Left lung (tissue), 4 donors: ENCODE measurements at regions not wholly inside any gene's neighbourhood (a gene's known extent, or its start where the extent isn't known, plus 50 kb on each side); places are given as distances from the start of the nearest gene placed in this dataset.
"Not testable (repeated sequence)": the region's sequence is repeated elsewhere in the genome, so short reads cannot be mapped to it uniquely, and the experiment has no call there.

ENCODE experiments used
- ATAC-seq: fragments of 200-7000 bp; cut with Tn5 transposase; one replicate; pipeline ENCODE4 v1.9.1; 2020; ENCODE audit warnings: moderate library complexity
- DNase-seq, 4 donors: peaks; one replicate each; pipeline ENCODE4 v3.0.0-alpha.2; 2013 to 2020
- H3K27ac ChIP-seq, 2 donors: fragments of 200-600 bp; sonication (generic) in 1 of 2; one replicate each; pipeline versions ENCODE4 v1.5.0 to v1.8.0; 2020 to 2021
- H3K27me3 ChIP-seq, 2 donors: fragments of 200-600 bp; sonication (generic) in 1 of 2; one replicate each; pipeline versions ENCODE4 v1.5.0 to v1.8.0; 2020 to 2021
- H3K36me3 ChIP-seq, 2 donors: fragments of 200-600 bp; sonication (generic) in 1 of 2; one replicate each; pipeline versions ENCODE4 v1.5.0 to v1.8.0; 2020 to 2021
- H3K4me1 ChIP-seq, 2 donors: fragments of 200-600 bp; one replicate each; pipeline ENCODE4 v1.8.0; 2021
- H3K4me3 ChIP-seq, 2 donors: fragments of 200-600 bp; sonication (generic) in 1 of 2; one replicate each; pipeline versions ENCODE4 v1.5.0 to v1.8.0; 2020 to 2021; ENCODE audit warnings: mild to moderate bottlenecking in 1 of 2
- H3K9me3 ChIP-seq, 2 donors: fragments of 200-600 bp; sonication (generic) in 1 of 2; one replicate each; pipeline versions ENCODE4 v1.5.0 to v1.8.0; 2020 to 2021
- CTCF ChIP-seq, 2 donors: fragments of 200-600 bp; sonication (generic) in 1 of 2; IDR thresholded peaks; one replicate each; pipeline versions ENCODE4 v1.5.0 to v1.8.0; 2021; ENCODE audit warnings: antibody characterized with exemption in 2 of 2
- intact Hi-C, 2 donors: fragments of 100-400 bp; cut with DNase I; formaldehyde crosslinking; loops; one replicate each; pipeline versions ENCODE4 v1.11.2 to v1.14.2; 2022
- donor health status: DM: no; HTN: yes; CAD: no.
- donor health status: DM: no; HTN: no; CAD: no.

DNA sequence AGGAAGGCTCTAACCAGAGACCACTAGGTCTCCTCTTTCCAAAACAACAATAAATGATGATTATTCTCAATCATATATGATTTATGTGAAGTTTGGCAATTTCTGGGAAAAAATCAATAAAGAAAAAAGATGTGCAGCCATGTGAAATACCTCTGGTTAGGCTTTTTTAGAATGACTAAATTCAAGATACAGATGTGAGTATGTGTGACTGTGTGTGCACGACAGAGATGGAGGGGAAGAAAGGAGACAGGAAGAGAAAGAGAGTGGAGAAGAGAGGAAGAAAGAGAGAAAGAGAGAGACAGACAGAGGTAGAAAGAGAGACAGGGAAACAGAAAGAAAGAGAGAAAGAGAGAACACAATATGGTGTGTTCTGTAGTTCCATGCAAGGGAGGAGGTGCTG lies 558.6 kb upstream of the CDH5 start:
- no peak for ATAC-seq
- no peaks in the 10 kb centered on the region for H3K4me1 ChIP-seq
- intact Hi-C loops, result no loop called here
- no peak for DNase-seq
- no peak overlapping the region for H3K27ac ChIP-seq
- no peak overlapping the region for H3K4me3 ChIP-seq
- no peaks in the 10 kb centered on the region for H3K36me3 ChIP-seq
- H3K27me3 ChIP-seq, result no peaks in the 10 kb centered on the region
- H3K9me3 ChIP-seq, result no peaks in the 10 kb centered on the region
- no peak for TF ChIP-seq CTCF (IDR thresholded peaks at IDR 0.05)

DNA sequence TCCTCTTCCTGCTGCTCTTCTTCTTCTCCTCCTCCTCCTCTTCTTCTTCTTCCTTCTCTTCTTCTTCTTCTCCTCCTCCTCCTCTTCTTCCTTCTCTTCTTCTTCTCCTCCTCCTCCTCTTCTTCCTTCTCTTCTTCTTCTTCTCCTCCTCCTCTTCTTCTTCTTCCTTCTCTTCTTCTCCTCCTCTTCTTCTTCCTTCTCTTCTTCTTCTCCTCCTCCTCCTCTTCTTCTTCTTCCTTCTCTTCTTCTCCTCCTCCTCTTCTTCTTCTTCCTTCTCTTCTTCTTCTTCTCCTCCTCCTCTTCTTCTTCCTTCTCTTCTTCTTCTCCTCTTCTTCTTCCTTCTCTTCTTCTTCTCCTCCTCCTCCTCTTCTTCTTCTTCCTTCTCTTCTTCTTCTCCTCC lies 560.8 kb upstream of the CDH5 start:
- H3K9me3 ChIP-seq, H3K4me1 ChIP-seq, H3K27me3 ChIP-seq, ATAC-seq, intact Hi-C loops, H3K27ac ChIP-seq, DNase-seq, H3K4me3 ChIP-seq, H3K36me3 ChIP-seq: not testable (repeated sequence)

DNA sequence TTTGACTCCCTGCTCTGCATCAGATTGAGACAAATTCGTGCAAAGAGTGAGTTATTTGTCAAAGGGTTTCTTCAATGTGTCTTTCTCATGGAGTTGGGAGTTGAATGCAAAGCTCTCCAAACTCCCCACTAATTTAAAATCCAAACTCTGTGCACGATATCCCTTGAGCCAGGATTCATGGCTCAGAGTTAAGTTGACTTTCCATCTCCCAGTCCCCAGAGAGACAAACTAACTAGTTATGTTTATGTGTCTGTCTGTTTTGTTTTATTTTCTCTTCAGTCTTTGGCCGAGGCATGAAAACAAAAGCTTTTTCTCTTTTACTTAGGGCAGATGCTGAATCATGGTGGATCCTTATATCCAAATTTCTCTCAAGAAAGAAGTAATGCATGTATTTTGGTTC lies 570.0 kb upstream of the CDH5 start:
- H3K9me3 ChIP-seq, result no peaks in the 10 kb centered on the region
- TF ChIP-seq CTCF (IDR thresholded peaks at IDR 0.05), result no peak
- no peaks in the 10 kb centered on the region for H3K4me1 ChIP-seq
- DNase-seq, result no peak
- no peak overlapping the region for H3K27ac ChIP-seq
- no peaks in the 10 kb centered on the region for H3K27me3 ChIP-seq
- no peaks in the 10 kb centered on the region for H3K36me3 ChIP-seq
- intact Hi-C loops, result no loop called here
- H3K4me3 ChIP-seq, result no peak overlapping the region
- no peak for ATAC-seq

DNA sequence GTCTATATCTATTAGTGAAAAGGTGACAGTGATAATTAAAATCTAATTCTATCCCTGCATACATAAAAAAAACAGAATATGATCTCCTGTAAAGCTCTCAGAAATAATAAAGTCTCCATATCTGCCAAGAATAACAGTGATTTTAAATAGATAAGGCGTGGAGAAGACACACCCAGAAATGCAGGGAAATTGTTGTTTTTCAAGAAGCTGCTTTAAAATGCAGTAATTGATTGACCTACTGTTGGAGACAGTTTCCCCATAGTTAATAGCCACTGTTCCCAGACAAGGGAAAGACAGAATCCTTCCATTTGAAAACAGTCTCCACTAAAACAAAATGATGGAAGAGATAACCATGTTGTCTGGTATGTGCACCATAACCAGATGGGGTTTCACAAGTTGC lies 571.5 kb upstream of the CDH5 start:
- H3K4me1 ChIP-seq, result no peaks in the 10 kb centered on the region
- ATAC-seq (no peak), DNase-seq (no peak)
- no peak for TF ChIP-seq CTCF (IDR thresholded peaks at IDR 0.05)
- H3K4me3 ChIP-seq, result no peak overlapping the region
- H3K27me3 ChIP-seq, result no peaks in the 10 kb centered on the region
- intact Hi-C loops, result no loop called here
- no peaks in the 10 kb centered on the region for H3K9me3 ChIP-seq
- no peak overlapping the region for H3K27ac ChIP-seq
- H3K36me3 ChIP-seq, result no peaks in the 10 kb centered on the region

DNA sequence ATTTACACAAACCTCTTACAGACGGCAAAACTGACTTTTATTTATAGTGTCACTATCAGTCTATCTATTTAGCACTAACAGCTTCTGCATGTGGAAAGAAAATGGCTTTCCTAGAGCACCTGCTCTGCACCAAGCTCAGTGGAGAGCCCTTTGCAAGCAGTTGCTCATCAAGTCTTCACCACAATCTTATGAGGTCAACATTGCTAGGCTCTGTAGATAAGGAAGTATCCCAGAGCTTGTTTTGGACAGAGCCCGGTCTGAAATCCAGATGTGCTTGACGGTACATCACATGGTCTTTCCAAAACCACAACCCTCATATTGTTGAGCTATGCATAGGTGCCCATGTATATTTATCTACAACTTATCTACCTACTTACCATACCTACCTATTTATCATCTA lies 572.7 kb upstream of the CDH5 start:
- Histone ChIP-seq H3K27me3 (no peaks in the 10 kb centered on the region), H3K4me1 (no peaks in the 10 kb centered on the region), H3K36me3 (no peaks in the 10 kb centered on the region), H3K9me3 (no peaks in the 10 kb centered on the region), H3K4me3 (no peak overlapping the region), H3K27ac (no peak overlapping the region)
- ATAC-seq, result no peak
- DNase-seq, result no peak
- no peak for TF ChIP-seq CTCF (IDR thresholded peaks at IDR 0.05)
- intact Hi-C loops, result no loop called here

DNA sequence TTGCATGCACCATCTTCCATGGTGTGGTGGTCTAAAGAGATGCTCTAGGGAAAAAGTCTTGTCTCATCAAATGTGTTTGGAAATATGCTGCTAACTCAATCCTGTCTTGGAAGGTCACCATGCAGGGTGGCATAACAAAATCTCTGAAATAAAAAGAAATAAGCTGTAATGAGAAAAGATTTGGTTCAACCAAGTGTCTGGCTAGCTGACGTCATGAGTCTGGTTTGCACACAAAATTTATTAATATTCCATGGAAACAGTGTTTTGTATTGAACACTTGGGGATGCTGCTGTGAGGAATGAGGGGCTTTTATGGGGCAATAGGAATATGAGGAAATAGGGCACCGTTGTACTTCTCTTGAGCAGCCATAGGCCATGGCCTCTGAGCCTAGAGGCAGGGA lies 575.7 kb upstream of the CDH5 start:
- Histone ChIP-seq H3K36me3 (no peaks in the 10 kb centered on the region), H3K27me3 (no peaks in the 10 kb centered on the region), H3K4me1 (no peaks in the 10 kb centered on the region), H3K27ac (no peak overlapping the region), H3K4me3 (no peak overlapping the region), H3K9me3 (no peaks in the 10 kb centered on the region)
- intact Hi-C loops, result no loop called here
- DNase-seq, result no peak
- TF ChIP-seq CTCF (IDR thresholded peaks at IDR 0.05), result no peak
- no peak for ATAC-seq
